Raji (cell line): ENCODE measurements at regions not wholly inside any gene's neighbourhood (a gene's known extent, or its start where the extent isn't known, plus 50 kb on each side); places are given as distances from the start of the nearest gene placed in this dataset.

ENCODE experiments used
- POLR2A ChIP-seq: IDR thresholded peaks from 2 replicates; pipeline ENCODE4 v1.6.1; 2011; ENCODE audit warnings: low read depth, low read length, control low read depth; ENCODE audit not compliant: insufficient read depth

GRCh38 chr10:35813219-35813618 is 171.1 kb upstream of the FZD8 start:
- no peak for TF ChIP-seq POLR2A

- TF ChIP-seq POLR2A = no peak
Observed at GRCh38 chr10:35808344-35808743, 166.2 kb upstream of the FZD8 start.

DNA sequence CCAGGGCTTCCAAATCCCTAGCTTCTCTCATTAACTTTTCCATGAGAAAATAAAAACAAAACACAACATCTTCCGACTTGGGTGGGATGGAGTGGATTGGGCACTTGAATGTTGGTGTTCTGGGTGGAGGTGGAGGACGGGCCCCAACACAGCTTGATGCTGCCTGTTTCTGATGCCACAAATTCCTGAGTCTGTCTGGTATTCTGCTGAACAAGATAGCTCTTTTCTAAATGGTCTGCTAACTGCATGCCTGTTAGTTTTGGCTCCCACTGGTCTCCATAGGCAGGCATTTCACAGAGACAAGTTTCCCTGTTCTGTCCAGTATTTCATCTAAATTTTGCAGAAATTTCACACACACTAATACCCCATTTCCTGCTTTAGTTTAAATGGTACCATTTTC is 160.9 kb upstream of the FZD8 start:
- TF ChIP-seq POLR2A = no peak

DNA sequence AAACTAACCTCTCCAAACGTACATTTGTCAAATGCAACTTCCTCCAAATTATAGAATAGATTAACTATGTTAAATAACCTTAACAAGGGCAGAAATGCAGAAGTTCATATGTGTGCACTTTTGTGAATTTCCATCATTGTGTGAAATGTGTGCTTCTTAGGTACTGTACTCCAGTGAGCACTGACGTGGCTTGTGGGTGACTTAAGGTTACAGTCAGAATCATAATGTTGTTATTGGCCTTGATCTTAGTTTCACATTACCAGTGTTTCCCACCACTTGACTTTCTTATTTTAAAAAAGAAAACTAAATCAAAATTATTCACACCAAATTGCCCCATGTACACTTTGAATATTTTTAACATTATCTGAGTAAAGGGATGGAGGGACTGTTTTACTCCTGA is 155.1 kb upstream of the FZD8 start:
- no peak for TF ChIP-seq POLR2A

GRCh38 chr10:35795131-35795824 is 153.2 kb upstream of the FZD8 start:
- TF ChIP-seq POLR2A = no peak

GRCh38 chr10:35794703-35795102 is 152.6 kb upstream of the FZD8 start:
- no peak for TF ChIP-seq POLR2A

DNA sequence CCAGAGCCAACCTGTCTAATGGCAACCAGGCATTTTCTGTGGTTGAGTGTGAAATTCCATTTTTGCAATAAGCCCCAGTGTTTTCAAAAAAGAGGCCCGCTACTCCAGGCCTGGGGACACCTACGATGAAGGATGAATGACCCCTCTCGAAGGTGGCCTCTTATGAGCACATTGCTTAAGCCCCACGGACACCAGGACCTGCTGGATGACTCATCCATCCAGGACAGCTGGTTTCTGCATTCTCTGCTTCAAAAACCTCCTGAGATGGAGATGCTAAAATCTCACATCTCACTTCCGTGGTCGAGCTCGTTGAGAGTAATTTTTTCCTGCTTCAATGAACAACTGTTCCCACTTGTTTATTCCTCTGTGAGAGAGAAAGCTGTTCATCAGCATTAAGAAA is 150.2 kb upstream of the FZD8 start:
- no peak for TF ChIP-seq POLR2A

DNA sequence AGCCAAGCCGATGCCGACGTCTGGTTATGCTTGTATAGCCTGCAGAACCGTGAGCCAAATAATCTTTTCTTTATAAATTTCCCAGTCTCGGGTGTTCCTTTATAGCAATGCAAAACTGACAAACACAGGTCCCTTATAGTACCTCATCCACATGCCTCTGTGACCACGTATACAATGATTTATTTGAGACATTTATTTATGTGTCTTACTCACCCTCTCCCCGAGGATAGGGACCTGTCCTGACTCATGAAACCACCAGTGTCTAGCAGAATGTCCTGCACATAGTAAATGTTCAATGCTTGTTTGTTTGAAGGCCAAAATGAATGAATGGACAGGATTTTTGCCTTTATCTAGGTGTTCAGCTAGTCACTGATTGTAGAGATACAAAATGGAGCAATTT is 147.9 kb upstream of the FZD8 start:
- no peak for TF ChIP-seq POLR2A

GRCh38 chr10:35784751-35785150 is 142.7 kb upstream of the FZD8 start:
- TF ChIP-seq POLR2A = no peak

GRCh38 chr10:35783305-35783838 is 141.3 kb upstream of the FZD8 start:
- no peak for TF ChIP-seq POLR2A

GRCh38 chr10:35781643-35782035 is 139.5 kb upstream of the FZD8 start:
- TF ChIP-seq POLR2A = no peak

- no peak for TF ChIP-seq POLR2A
Observed at GRCh38 chr10:35780970-35781642, 139.0 kb upstream of the FZD8 start.

- TF ChIP-seq POLR2A = no peak
Observed at GRCh38 chr10:35778306-35778705, 136.2 kb upstream of the FZD8 start.

DNA sequence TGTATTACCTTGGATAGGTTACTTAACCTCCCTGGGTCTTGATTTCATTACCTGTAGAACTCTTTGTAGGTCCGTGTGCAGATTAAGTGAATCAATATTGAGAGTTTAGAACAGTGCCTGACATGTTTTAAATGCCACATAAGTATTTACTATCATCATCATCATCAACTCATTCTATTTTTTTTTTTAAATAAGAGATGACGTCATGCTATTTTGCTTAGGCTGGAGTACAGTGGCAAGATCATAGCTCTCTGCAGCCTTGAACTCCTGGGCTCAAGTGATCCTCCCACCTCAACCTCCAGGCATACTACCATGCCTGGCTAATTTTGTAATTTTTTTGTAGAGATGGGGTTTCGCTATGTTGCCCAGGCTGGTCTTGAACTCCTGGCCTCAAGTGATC is 132.0 kb upstream of the FZD8 start:
- TF ChIP-seq POLR2A = no peak

GRCh38 chr10:35770817-35771355 is 128.8 kb upstream of the FZD8 start:
- TF ChIP-seq POLR2A = no peak

DNA sequence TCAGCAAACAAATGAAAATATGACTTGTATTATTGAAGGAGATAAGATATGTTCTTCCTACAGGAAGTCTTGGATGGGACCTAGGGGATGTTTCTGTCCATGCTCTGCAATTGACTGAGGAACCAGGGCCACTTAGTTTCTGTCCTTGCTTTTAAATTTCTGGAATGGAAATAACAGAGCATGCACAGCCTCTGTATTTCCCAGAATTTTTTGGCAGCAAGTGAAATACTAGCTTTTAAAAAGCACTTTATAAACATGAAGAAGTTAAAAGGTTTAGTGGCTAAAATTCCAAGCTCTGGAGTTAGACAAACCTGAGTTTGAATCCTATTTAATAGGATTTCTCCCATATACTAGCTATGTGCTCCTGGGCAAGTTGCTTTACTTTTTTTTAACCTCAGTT is 127.7 kb upstream of the FZD8 start:
- TF ChIP-seq POLR2A = no peak
